Hematopoietic multipotent progenitor cell treated with erythropoietin and hydrocortisone succinate and interleukin-3 and kit ligand, for 6 days (in vitro differentiated cells): ENCODE measurements at regions not wholly inside any gene's neighbourhood (a gene's known extent, or its start where the extent isn't known, plus 50 kb on each side); places are given as distances from the start of the nearest gene placed in this dataset.

ENCODE experiments used
- DNase-seq: peaks from one replicate; pipeline ENCODE4 v3.0.0-alpha.2; 2015

GRCh38 chrX:42093756-42094155, 170.4 kb upstream of the CASK start:
- DNase-seq: no peak

- DNase-seq: no peak
These were observed 167.0 kb upstream of the CASK start for GRCh38 chrX:42090395-42090794.

GRCh38 chrX:42089031-42089430, 165.7 kb upstream of the CASK start:
- no peak for DNase-seq

- no peak for DNase-seq
These were observed 164.6 kb upstream of the CASK start for GRCh38 chrX:42087960-42088359.

GRCh38 chrX:42085836-42086235, 162.5 kb upstream of the CASK start:
- DNase-seq: no peak

GRCh38 chrX:42079968-42080367, 156.6 kb upstream of the CASK start:
- no peak for DNase-seq

- DNase-seq: no peak
These were observed 154.3 kb upstream of the CASK start for GRCh38 chrX:42077675-42078074.

- no peak for DNase-seq
These were observed 151.7 kb upstream of the CASK start for GRCh38 chrX:42075032-42075431.

GRCh38 chrX:42073448-42073847, 150.1 kb upstream of the CASK start:
- DNase-seq: no peak

GRCh38 chrX:42070866-42071265, 147.5 kb upstream of the CASK start:
- DNase-seq: no peak

GRCh38 chrX:42054256-42054655, 130.9 kb upstream of the CASK start:
- DNase-seq: no peak

GRCh38 chrX:42050345-42050744, 127.0 kb upstream of the CASK start:
- no peak for DNase-seq

- no peak for DNase-seq
These were observed 124.5 kb upstream of the CASK start for GRCh38 chrX:42047886-42048285.

GRCh38 chrX:42028109-42028508, 104.8 kb upstream of the CASK start:
- DNase-seq: no peak

- no peak for DNase-seq
These were observed 104.1 kb upstream of the CASK start for GRCh38 chrX:42027367-42028000.

- DNase-seq: no peak
These were observed 102.5 kb upstream of the CASK start for GRCh38 chrX:42025861-42026260.

- no peak for DNase-seq
These were observed 99.8 kb upstream of the CASK start for GRCh38 chrX:42023122-42023521.

- no peak for DNase-seq
These were observed 98.8 kb upstream of the CASK start for GRCh38 chrX:42022158-42022557.

GRCh38 chrX:42021058-42021457, 97.7 kb upstream of the CASK start:
- no peak for DNase-seq

GRCh38 chrX:42020225-42020624, 96.9 kb upstream of the CASK start:
- DNase-seq: no peak

GRCh38 chrX:42017971-42018370, 94.6 kb upstream of the CASK start:
- no peak for DNase-seq

- DNase-seq: no peak
These were observed 77.5 kb upstream of the CASK start for GRCh38 chrX:42000836-42001235.

- no peak for DNase-seq
These were observed 61.3 kb upstream of the CASK start for GRCh38 chrX:41984628-41985027.

- peak; percentile 52 for DNase-seq
These were observed 59.6 kb upstream of the CASK start for GRCh38 chrX:41982953-41983352.

- DNase-seq: peak; percentile 4
These were observed 58.2 kb upstream of the CASK start for GRCh38 chrX:41981481-41982013.
